ENCODE measurements at regions not wholly inside any gene's neighbourhood (a gene's known extent, or its start where the extent isn't known, plus 50 kb on each side); places are given as distances from the start of the nearest gene placed in this dataset.

DNA sequence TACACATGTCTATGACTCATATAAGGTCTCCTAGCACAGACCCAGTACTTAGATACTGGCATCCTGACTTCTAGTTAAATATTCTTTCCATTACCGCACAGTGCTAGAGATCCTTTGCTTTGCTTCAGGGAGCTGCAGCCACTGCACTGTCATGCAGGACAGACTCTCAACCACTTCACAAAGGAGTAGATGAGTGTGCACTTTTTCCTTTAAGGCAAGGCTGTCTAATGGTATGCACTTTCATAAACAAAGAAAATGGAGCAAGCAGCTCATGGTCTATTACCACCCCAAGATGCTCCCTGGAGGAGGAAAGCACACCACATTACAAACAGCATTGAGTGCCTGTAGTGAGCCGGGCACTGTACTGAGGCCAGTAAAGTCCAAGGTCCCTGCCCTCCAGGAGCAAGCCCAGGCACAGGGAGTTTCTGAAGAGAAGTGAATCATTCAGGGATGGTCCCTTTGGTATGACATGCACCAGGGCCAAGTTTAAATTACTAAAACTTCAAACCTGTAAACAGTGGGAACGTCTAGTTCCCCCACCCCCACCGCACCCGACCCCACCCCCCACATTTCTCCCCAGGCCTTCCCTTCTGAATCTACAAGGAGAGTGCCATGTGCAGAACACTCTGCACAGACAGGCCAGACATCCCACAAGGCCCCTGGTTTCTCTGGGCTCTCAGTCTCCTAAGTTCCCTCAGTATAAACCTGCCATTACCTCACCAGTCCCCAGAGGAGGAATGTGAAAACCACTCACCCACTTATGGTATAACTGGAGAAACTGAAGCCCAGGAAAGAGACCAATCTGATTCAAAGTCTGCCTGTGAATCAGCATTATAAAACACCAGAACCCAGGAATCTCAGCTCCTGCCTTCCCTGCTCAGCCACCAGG, 107.8 kb upstream of the BCL6 start:
- no peaks in the 10 kb centered on the region for H3K4me1 ChIP-seq (ENCODE audit: control insufficient read depth in 4 of 4, insufficient read depth in 4 of 4, low read length in 3 of 4)
- DNase-seq (ENCODE audit: low spot score), result no peak
- TF ChIP-seq HNF4A (conservative IDR thresholded peaks at IDR 0.05) (peak; percentile 45 to 74), HNF4G (IDR thresholded peaks at IDR 0.05) (no peak)
- no peaks in the 10 kb centered on the region for H3K36me3 ChIP-seq (ENCODE audit: control insufficient read depth in 4 of 4, insufficient read depth in 3 of 4, low read depth in 1 of 4, low read length in 3 of 4)
- H3K9ac ChIP-seq (ENCODE audit: low read depth in 1 of 2, low read length in 2 of 2), result no peak overlapping the region
- H3K27me3 ChIP-seq (ENCODE audit: control insufficient read depth in 4 of 4, insufficient read depth in 4 of 4, low read length in 3 of 4), result no peaks in the 10 kb centered on the region
- H3K27ac ChIP-seq (ENCODE audit: low read depth in 1 of 2, low read length in 2 of 2), result no peak overlapping the region
- 72% methylated on average over 5 of the region's 5 CpGs for WGBS
- no peak overlapping the region for H3K4me3 ChIP-seq (ENCODE audit: low read depth in 1 of 3, low read length in 3 of 3)
- H3K9me3 ChIP-seq (ENCODE audit: control insufficient read depth in 4 of 4, low read length in 3 of 4), result no peaks in the 10 kb centered on the region

DNA sequence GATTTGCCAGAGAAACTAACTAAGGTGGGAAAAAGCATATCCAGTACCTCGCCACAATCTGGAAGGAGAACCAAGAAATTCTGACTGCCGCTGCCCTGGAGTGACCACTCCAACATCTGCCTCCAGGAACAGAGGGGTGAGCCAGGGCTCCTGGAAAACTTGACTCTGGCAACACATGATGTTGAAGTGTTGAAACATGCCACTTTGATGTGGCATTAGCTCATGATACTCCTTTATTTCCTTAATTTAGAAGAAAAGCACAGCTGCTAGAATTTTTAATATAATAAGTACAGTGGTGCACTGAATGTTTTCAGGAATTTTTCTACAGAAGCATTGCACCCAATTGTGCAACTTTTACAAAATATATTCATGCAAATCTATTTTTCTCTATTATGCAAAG, 109.9 kb upstream of the BCL6 start:
- WGBS, result 97% methylated on average over 2 of the region's 2 CpGs
- no peaks in the 10 kb centered on the region for H3K36me3 ChIP-seq (ENCODE audit: control insufficient read depth in 4 of 4, insufficient read depth in 3 of 4, low read depth in 1 of 4, low read length in 3 of 4)
- no peaks in the 10 kb centered on the region for H3K4me1 ChIP-seq (ENCODE audit: control insufficient read depth in 4 of 4, insufficient read depth in 4 of 4, low read length in 3 of 4)
- DNase-seq (ENCODE audit: low spot score), result no peak
- TF ChIP-seq FOXA2 (IDR thresholded peaks at IDR 0.05) (no peak), YY1 (IDR thresholded peaks at IDR 0.05) (no peak), RAD21 (IDR thresholded peaks at IDR 0.05) (no peak), FOXA1 (IDR thresholded peaks at IDR 0.05) (no peak), JUND (IDR thresholded peaks at IDR 0.05) (no peak)
- no peaks in the 10 kb centered on the region for H3K9me3 ChIP-seq (ENCODE audit: control insufficient read depth in 4 of 4, low read length in 3 of 4)
- no peak overlapping the region for H3K4me3 ChIP-seq (ENCODE audit: low read depth in 1 of 3, low read length in 3 of 3)
- H3K27ac ChIP-seq (ENCODE audit: low read depth in 1 of 2, low read length in 2 of 2), result no peak overlapping the region
- H3K9ac ChIP-seq (ENCODE audit: low read depth in 1 of 2, low read length in 2 of 2), result no peak overlapping the region
- no peaks in the 10 kb centered on the region for H3K27me3 ChIP-seq (ENCODE audit: control insufficient read depth in 4 of 4, insufficient read depth in 4 of 4, low read length in 3 of 4)

DNA sequence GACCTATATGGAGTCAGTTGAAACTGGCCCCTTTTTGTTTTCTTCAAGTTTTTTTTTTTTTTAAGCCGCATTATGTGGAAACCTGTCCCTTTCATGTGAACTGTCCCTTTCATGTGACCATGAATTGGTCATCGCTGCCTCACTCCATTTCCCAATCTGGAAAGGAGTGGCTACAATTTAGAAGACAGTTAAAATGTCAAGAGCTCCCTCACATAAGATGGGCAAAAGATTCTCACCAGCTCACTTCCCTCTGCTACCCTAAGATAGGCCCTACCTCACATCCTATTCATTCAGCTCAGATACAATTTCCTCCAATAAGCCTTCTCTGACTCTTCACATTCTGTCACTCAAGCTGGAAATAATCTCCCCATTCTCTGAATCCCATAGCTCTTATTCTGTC, 111.3 kb upstream of the BCL6 start:
- DNase-seq (ENCODE audit: low spot score), result no peak
- 95% methylated on average over 2 of the region's 2 CpGs for WGBS
- H3K4me3 ChIP-seq (ENCODE audit: low read depth in 1 of 3, low read length in 3 of 3), result no peak overlapping the region
- no peak overlapping the region for H3K27ac ChIP-seq (ENCODE audit: low read depth in 1 of 2, low read length in 2 of 2)
- no peak for TF ChIP-seq TAF1 (conservative IDR thresholded peaks at IDR 0.05)
- no peak for TF ChIP-seq RAD21 (IDR thresholded peaks at IDR 0.05)
- no peak for TF ChIP-seq RXRA (IDR thresholded peaks at IDR 0.05)
- no peak for TF ChIP-seq HNF4A (conservative IDR thresholded peaks at IDR 0.05)
- no peak for TF ChIP-seq SP1 (IDR thresholded peaks at IDR 0.05)
- TF ChIP-seq JUND (IDR thresholded peaks at IDR 0.05), result no peak
- no peaks in the 10 kb centered on the region for H3K27me3 ChIP-seq (ENCODE audit: control insufficient read depth in 4 of 4, insufficient read depth in 4 of 4, low read length in 3 of 4)
- no peak overlapping the region for H3K9ac ChIP-seq (ENCODE audit: low read depth in 1 of 2, low read length in 2 of 2)
- no peaks in the 10 kb centered on the region for H3K4me1 ChIP-seq (ENCODE audit: control insufficient read depth in 4 of 4, insufficient read depth in 4 of 4, low read length in 3 of 4)
- no peaks in the 10 kb centered on the region for H3K36me3 ChIP-seq (ENCODE audit: control insufficient read depth in 4 of 4, insufficient read depth in 3 of 4, low read depth in 1 of 4, low read length in 3 of 4)
- H3K9me3 ChIP-seq (ENCODE audit: control insufficient read depth in 4 of 4, low read length in 3 of 4), result no peaks in the 10 kb centered on the region

DNA sequence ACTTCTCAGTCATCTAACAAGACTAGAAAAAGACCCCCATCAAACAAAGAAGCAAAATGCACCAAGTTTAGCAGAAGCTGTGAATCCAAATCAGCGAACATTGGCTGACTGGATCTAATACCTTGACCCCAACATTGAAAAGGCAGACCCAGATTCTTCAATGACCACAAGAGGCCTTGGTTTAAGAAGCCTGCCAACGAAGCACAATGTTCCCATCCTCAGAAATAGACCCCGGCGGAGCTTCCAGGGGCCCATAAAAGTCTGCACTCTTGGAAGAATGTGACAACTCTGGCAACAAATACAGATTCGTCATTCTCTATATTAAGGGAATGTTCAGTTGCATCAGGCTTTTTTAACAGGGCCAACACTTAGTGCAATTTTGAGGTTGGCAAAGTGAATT, 112.8 kb upstream of the BCL6 start:
- DNase-seq (ENCODE audit: low spot score), result no peak
- Histone ChIP-seq H3K9ac (ENCODE audit: low read depth in 1 of 2, low read length in 2 of 2) (no peak overlapping the region), H3K4me3 (ENCODE audit: low read depth in 1 of 3, low read length in 3 of 3) (no peak overlapping the region), H3K27ac (ENCODE audit: low read depth in 1 of 2, low read length in 2 of 2) (no peak overlapping the region), H3K27me3 (ENCODE audit: control insufficient read depth in 4 of 4, insufficient read depth in 4 of 4, low read length in 3 of 4) (no peaks in the 10 kb centered on the region), H3K4me1 (ENCODE audit: control insufficient read depth in 4 of 4, insufficient read depth in 4 of 4, low read length in 3 of 4) (no peaks in the 10 kb centered on the region), H3K36me3 (ENCODE audit: control insufficient read depth in 4 of 4, insufficient read depth in 3 of 4, low read depth in 1 of 4, low read length in 3 of 4) (no peaks in the 10 kb centered on the region), H3K9me3 (ENCODE audit: control insufficient read depth in 4 of 4, low read length in 3 of 4) (no peaks in the 10 kb centered on the region)
- 93% methylated on average over 5 of the region's 5 CpGs for WGBS
- TF ChIP-seq TAF1 (conservative IDR thresholded peaks at IDR 0.05) (no peak), GABPA (IDR thresholded peaks at IDR 0.05 in 1 of 2, conservative IDR thresholded peaks at IDR 0.05 in 1 of 2) (no peak), RAD21 (IDR thresholded peaks at IDR 0.05) (no peak), FOXA2 (IDR thresholded peaks at IDR 0.05) (no peak), RXRA (IDR thresholded peaks at IDR 0.05) (no peak), SP1 (IDR thresholded peaks at IDR 0.05) (no peak), YY1 (IDR thresholded peaks at IDR 0.05) (no peak), NR2F2 (IDR thresholded peaks at IDR 0.05) (no peak), JUND (IDR thresholded peaks at IDR 0.05) (no peak), HNF4G (IDR thresholded peaks at IDR 0.05) (no peak), EGR1 (IDR thresholded peaks at IDR 0.05; ENCODE audit: low read depth in 2 of 2) (no peak), HNF4A (conservative IDR thresholded peaks at IDR 0.05) (no peak)
- TF ChIP-seq, protein P1, sequence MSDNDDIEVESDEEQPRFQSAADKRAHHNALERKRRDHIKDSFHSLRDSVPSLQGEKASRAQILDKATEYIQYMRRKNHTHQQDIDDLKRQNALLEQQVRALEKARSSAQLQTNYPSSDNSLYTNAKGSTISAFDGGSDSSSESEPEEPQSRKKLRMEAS (IDR thresholded peaks at IDR 0.05), result no peak
- TF ChIP-seq, protein P2, sequence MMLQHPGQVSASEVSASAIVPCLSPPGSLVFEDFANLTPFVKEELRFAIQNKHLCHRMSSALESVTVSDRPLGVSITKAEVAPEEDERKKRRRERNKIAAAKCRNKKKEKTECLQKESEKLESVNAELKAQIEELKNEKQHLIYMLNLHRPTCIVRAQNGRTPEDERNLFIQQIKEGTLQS (IDR thresholded peaks at IDR 0.05), result no peak
- TF ChIP-seq, protein P3, sequence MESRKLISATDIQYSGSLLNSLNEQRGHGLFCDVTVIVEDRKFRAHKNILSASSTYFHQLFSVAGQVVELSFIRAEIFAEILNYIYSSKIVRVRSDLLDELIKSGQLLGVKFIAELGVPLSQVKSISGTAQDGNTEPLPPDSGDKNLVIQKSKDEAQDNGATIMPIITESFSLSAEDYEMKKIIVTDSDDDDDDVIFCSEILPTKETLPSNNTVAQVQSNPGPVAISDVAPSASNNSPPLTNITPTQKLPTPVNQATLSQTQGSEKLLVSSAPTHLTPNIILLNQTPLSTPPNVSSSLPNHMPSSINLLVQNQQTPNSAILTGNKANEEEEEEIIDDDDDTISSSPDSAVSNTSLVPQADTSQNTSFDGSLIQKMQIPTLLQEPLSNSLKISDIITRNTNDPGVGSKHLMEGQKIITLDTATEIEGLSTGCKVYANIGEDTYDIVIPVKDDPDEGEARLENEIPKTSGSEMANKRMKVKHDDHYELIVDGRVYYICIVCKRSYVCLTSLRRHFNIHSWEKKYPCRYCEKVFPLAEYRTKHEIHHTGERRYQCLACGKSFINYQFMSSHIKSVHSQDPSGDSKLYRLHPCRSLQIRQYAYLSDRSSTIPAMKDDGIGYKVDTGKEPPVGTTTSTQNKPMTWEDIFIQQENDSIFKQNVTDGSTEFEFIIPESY (IDR thresholded peaks at IDR 0.05), result no peak
- TF ChIP-seq, protein P4, sequence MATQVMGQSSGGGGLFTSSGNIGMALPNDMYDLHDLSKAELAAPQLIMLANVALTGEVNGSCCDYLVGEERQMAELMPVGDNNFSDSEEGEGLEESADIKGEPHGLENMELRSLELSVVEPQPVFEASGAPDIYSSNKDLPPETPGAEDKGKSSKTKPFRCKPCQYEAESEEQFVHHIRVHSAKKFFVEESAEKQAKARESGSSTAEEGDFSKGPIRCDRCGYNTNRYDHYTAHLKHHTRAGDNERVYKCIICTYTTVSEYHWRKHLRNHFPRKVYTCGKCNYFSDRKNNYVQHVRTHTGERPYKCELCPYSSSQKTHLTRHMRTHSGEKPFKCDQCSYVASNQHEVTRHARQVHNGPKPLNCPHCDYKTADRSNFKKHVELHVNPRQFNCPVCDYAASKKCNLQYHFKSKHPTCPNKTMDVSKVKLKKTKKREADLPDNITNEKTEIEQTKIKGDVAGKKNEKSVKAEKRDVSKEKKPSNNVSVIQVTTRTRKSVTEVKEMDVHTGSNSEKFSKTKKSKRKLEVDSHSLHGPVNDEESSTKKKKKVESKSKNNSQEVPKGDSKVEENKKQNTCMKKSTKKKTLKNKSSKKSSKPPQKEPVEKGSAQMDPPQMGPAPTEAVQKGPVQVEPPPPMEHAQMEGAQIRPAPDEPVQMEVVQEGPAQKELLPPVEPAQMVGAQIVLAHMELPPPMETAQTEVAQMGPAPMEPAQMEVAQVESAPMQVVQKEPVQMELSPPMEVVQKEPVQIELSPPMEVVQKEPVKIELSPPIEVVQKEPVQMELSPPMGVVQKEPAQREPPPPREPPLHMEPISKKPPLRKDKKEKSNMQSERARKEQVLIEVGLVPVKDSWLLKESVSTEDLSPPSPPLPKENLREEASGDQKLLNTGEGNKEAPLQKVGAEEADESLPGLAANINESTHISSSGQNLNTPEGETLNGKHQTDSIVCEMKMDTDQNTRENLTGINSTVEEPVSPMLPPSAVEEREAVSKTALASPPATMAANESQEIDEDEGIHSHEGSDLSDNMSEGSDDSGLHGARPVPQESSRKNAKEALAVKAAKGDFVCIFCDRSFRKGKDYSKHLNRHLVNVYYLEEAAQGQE (IDR thresholded peaks at IDR 0.05), result no peak

Data from liver (tissue), 7 donors.